ENCODE measurements at regions not wholly inside any gene's neighbourhood (a gene's known extent, or its start where the extent isn't known, plus 50 kb on each side); places are given as distances from the start of the nearest gene placed in this dataset.

DNA sequence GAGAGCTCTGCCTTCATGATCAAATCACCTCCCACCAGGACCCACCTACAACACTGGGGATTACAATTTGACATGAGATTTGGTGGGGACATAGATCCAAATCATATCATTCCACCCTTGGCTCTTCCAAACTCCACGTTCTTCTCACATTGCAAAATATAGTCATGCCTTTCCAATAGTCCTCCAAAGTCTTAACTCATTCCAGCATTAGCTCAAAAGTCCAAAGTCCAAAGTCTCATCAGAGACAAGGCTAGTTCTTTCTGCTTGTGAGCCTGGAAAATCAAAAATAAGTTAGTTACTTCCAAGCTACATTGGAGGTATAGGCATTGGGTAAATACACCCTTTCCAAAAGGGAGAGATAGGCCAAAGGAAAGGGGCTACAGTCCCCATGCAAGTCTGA, 186.9 kb upstream of the PAPPA start:
- no peak for FAIRE-seq

DNA sequence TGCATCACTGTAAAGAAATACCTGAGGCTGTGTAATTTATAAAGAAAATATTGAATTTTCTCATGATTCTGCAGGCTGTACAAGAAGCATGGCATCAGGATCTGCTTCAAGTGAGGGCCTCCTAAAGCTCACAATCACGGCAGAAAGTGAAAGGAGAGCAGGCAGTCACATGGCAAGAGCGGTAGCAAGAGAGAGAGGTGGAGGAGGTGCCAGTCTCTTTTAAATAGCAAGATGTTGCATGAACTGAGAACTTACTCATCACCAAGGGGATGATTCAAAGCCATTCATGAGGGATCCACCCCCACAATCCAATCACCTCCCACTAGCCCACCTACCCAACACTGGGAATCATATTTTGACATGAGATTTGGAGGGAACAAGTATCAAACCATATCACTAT, 184.5 kb upstream of the PAPPA start:
- no peak for FAIRE-seq

DNA sequence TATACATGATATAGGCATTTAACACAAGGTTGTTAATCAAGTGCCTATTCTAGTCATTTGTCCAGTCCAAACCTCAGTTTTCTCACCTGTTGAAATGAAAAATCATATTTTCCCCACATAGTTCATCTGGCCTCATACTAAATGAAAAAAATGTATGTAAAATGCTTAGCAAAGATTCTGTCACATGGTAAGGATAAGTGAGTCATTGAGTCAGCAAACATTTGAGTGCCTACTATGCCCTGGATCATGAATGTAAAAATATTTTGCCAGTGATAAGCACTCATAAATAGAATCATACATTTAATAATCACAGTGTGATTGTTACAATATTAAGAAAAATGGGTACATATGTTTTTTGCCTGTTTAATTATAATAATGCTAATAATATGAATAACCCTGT, 181.2 kb upstream of the PAPPA start:
- FAIRE-seq: no peak

DNA sequence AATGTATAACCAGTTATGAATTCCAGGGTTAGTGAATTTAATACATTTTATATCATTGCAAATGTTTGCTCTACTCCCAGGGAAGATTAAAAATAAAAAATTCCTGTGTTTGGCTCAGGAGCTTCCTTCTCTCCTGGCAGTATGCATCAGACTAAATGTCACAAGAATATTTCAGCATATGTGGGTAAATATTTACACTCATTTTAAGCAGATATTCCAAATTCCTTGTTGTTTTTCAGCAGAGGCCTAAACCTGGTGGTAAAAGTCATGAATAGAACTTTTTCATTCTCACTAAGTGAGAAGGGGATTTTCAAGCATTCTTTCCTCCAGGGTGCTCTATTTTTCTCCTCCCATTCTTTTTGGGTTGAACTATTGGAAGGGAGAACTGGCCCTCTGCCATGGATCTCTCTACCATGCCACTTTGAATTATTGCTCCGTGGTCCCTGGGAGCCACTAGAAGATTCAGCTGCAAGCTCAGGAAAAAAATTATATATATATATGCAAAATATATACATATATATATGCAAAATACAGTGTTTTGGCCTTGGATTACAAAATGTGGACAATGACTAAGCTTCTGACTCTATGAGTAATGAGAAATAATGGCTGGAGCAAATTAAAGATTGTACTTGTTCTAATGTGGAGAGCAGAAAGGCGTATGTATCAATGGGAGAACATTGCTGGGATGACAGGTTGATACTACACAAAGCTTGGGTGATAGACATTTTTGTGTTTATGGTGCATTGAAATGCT, 180.6 kb upstream of the PAPPA start:
- FAIRE-seq: no peak

DNA sequence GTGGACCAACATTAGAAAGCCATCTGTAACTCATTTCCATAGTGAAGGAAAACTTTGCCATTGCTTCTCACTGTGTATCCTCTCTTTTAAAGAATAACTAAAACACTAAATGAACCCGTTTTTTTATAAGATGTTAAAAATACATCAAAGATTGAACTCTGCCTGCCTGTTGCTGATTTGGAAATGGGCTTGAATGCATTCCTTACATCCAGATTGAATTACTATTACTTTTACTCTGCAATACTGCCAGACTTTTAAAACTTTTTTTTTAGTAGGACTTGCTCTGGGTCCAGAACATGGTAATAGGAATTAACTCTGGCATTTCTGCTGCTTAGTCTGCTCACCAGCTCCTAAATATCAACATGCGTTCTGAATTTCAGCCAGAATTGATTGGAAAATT, 176.8 kb upstream of the PAPPA start:
- no peak for FAIRE-seq

DNA sequence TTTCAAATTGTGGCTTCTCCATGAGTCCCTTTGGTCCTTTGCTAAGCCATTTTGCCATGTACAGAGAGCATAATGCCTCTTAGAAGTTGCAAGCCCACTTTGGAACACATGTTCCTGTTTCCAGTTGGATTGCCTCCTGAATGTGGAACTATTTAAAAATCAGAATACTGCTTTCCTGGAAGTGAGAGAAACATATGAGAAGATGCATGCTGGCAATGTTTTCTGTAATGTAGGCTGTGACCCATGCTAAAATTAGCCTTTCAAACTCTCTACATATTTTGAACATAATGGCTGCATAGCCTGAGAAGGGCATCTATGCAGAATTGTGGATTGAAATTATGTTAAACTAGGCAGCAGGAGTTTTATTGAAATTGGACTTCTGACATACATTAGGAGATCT, 175.5 kb upstream of the PAPPA start:
- FAIRE-seq: no peak

DNA sequence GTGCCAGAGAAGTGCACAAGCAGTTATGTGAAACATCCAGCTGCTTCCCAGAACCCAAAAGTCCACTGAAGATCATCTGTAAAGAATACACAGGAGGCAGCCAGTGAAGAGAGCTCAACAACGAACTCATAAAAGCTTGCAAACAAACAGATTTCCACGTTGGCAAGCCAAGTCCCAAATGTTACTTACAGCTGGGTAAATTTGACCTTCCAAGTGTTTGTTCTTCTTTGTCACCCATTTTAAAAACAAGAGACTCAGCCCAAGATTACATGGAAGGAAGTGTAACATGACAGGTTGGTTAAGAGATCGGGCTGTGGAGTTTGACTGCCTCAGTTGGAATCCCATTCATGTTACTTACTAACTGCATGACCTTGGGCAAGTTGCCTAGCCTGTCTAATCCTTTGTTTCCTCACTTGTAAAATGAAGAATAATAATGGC, 174.9 kb upstream of the PAPPA start:
- no peak for FAIRE-seq

DNA sequence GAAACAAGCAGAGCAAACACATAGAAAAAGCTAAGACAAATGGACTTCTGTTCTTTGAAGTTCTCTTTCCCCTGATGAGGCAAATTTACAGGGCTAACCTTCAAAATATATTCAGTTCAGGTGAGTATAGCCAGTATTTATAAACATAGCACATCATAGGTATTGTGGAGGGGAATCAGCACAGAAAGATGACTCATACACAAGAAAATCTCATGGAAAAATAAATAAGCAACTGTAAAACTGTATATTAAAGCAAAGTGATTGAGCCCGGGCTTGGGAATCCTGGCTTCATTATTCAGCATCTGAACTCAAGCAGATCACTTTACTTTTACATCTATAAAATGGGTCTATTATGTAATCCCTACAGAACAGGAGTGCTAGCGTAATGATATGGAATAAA, 173.5 kb upstream of the PAPPA start:
- FAIRE-seq: no peak

DNA sequence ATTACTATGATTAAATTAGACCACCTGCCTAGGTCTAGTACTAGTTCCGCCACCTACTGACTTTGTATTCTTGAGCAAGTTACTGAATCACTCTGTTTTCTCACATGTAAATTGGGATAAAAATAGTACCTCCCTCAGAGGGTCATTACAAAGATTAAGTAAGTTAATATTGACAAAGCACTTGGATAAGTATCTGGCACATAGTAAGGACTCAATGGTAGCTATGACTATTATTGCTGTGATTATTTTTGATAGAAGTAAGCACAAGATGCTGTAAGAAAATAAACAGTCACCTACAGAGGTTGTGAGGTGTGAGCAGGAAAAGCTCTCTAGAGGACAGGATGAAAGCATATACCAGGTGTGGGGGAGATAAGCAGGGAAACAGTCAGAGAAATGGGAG, 173.1 kb upstream of the PAPPA start:
- FAIRE-seq: no peak

DNA sequence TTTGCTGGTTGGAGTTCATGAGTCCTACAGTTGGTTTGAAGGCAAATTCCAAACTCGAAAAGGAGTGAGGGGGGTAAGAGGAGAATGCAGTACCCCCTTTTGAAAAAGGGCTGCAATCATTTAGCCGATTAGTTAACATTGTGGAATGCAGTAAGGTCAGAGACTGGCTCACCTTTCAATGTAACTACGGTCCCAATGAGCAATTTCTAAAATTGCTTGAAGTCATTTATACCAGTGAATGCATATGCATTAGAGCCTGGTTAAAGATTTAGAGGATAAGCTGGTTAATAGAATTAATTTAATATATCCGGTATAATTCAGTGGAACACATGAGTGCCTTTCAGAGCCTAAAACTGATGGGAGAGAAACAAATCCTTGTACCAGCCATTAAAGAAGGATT, 172.6 kb upstream of the PAPPA start:
- FAIRE-seq: no peak

DNA sequence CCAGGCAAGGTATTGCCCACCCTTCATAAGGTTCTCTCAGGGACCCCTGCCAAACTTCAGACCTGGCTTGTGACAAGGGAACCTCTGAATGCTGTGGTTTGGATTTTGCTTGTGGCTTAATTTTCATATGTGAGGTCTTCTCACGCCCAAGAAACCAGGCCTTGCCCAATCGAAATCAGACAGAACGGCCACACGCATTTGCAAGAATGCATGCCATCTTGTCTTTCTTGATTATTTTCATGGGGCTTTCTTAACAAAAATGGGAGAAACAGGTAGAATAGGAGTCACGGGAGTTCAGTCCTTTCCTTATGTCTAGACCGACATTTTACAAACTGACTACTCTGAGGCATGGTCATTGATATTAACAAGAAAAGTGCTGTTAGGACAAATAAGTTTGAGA, 170.2 kb upstream of the PAPPA start:
- no peak for FAIRE-seq

DNA sequence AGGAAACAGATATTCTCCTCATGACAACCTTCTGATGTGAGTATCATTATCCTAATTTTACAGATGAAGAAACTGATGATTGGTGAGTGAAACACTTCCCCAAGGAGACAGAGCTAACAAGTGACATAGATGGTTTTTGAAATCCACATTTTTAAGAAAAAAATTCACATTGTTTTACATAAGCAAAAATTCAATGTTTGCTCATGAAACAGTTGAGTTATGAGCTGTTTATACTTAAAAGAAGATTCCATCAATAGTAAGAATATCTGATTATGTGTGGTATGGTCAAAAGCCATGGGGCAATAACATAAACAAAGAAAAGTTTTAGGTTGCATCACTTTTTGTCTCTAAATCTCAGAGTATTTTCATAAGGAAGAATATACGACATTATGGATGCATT, 167.9 kb upstream of the PAPPA start:
- FAIRE-seq: no peak

DNA sequence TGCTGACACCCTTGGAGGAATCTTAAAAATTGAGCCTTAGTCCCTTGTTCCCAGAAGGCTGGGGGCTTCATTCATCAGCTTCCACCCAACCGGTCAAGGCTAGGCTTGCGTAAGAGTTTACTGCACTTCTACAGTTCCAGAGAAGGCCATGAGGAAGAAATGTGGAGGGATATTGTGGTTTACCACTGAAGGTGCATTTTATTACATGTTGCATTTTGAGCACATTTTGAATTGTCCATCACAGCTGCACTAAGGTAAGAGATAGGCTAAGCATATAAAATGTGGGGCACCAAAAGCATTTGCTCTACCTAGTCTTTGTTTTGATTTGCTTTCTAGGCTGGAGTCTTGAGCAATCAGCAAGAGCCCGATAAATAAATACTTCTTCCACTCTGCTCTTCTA, 167.1 kb upstream of the PAPPA start:
- FAIRE-seq: no peak

DNA sequence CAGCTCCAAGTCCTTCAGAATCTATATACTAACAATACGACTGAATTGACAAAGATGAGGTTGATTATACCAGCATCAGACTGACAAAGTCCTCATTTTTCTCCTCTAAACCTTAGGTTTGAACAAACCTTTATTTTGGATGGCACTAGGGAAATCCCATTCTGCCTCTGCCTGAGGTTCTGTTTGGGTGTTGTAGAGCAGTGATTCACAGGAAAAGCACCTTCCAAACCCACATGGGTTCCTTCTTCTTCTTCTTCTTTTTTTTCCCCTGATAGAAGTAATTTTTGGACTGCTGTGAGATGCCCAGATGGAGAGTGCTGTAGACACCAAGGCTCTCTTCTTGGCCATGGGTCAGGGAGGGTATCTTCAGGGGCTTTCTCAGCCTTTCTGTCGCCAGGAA, 164.9 kb upstream of the PAPPA start:
- FAIRE-seq: no peak

DNA sequence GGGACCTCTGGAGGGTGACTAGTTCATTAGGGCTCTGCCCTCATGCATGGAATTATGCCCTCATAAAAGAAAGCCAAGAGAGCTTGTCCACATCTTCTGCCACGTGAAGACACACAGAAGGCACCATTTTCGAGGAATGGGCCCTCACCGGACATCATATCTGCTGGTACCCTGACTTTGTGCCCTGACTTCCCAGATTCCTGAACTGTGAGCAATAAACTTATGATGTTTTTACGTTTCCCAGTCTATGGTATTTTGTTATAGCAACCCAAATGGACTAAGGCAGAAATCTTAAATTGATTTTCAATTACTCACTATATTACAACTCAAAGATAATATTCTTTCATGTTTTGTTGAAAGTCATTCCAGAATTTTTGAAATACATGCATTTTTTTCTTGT, 163.8 kb upstream of the PAPPA start:
- FAIRE-seq: no peak

DNA sequence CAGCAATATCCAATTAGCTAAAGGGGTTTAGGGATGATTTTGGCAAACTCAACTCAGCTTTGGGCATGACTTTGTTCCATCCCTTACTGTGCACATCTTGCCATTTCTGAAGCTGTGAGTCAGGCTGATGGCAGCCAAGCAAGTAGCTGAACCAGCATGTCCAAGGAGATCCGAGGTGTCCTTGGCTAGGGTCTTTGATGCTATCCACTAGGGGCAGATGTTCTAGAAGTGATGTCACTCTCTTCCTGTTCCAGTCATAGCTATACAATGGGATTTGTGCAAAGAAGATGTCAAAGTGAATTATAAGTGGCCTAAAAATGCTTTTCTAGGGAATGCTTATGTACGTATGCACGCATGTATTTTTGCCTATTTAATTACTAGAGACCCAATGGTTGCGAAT, 160.8 kb upstream of the PAPPA start:
- FAIRE-seq: no peak

DNA sequence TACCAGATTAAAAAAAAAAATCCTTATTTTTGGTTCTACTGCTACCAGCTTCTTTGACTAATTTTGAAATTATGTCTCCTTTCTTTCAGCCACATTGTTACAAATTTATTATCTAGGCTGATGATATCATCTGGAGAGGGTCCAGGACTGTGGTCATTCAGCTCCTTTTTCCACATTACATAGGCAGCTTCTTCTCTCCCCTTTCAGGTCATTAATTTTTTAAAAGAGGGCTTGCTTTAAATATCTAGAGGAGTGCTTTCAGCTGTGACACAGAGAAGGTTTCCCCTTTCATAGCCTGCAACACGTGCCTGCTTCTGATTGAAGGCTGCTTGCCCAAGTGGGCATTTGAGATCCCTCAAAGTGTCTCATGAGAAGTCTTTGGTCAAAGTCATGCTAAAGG, 155.7 kb upstream of the PAPPA start:
- FAIRE-seq: no peak

DNA sequence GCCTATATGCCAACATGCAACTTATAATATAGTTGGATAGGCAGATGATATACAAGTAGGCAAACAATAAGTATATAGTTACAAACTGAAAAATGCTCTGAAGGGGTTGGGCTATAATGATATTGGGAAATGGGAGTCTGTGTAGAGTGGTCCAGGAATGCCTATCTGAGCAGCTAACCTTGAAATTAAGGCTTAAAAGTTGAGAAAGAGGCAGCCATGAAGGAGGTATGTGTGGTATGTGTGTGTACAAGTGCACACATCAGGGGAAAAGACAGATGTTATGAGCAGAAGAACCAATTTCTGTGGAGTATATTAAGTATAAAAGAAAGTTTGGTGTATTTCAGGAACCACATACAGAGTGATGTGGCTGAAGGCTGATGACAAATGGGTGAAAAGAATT, 154.9 kb upstream of the PAPPA start:
- no peak for FAIRE-seq

DNA sequence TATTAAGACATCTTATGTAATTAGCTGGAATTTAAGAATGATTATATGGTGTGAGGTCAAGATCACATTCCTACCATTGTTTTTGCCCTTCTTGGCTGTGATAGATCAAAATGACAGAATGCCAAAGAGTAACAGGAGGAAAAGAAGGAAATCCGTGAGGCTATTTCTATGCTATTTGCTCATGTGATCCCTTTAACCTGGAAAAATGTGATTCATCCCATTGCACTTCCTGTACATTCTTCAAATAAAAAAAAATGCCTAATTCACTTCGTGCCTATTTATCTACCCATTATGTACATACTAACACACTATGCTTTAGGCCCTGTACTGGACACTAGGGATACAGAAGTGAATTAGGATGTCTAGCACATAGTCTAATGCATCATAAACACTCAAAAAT, 154.1 kb upstream of the PAPPA start:
- no peak for FAIRE-seq

DNA sequence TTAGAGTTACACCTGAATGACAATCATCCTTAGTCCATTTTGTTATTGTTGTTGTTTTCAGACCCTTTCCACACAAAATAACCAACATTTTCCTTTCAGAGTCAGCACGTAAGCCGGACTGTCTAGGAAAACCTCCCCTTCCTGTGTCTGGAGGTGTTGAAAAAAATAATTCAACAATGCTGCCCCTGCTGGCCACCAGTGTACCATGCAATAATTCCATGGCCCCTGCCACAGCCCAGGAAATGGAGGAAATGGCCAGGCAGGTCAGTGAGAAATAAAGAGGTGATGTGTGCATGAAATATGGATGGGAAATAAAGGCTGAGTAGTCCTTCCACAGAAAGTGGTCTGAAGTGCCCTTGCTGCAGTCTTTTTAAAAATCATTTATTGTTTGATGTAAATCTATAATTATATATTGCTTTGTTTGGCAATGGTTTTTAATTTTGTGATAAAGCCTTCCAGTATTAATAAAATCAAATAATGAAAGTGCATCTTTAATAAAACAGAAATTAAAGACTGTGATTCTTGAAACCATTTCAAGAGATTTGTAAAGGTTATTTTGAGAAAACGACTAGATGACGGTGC, 152.8 kb upstream of the PAPPA start:
- no peak for FAIRE-seq

DNA sequence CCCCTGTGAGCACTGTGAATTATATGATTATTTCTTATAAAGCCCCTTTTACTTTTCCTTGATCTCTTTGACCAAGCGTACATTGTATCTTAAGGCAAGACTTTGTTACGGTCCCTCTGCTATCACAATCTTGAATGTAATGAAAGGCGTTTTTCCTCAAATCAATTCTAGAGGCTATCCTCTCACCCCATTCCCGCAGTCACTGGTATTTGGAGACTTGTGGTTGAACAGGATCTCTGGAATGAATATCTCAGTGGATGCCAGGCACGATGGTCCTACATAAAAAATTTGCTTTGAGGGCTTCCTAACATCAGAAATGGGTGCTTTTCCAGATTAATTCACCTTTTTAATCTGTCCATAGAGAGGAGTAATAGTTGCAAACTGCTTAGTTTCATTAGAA, 151.4 kb upstream of the PAPPA start:
- no peak for FAIRE-seq

DNA sequence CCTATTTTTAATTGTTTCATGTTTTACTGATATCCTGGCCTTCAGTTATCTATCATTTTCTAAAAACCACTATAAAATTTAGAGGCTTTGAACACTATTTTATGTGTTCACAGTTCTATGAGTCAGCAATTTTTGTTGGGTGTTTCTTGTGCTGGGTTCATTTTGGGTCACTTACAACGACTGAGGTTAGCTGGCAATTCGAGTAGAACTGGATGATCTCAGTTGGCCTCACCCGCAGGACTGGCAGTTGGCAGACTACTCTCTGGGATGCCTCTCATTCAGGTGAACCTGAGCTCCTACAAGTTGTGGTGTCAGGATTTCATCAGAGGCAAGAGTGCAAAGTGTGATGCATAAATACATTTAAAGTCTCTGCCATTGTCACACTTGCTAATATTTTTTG, 151.0 kb upstream of the PAPPA start:
- FAIRE-seq: no peak

DNA sequence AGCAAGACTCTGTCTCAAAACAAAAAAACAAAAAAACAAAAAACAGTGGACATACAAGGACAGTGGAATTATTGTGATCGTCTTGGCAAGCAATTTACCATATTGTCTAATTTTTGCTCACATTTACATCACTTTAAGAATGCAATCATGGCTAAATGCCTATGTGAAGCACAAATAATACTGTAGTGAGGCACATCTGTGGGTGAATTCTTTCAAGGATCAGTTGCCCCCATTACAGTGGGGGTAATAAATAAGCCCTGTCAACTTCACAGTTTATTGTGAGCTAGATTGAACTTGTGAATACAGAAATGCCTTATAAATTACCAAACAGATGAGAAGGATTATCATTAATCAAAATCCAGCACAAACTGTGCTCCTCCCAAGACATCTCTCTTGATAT, 150.2 kb upstream of the PAPPA start:
- no peak for FAIRE-seq

DNA sequence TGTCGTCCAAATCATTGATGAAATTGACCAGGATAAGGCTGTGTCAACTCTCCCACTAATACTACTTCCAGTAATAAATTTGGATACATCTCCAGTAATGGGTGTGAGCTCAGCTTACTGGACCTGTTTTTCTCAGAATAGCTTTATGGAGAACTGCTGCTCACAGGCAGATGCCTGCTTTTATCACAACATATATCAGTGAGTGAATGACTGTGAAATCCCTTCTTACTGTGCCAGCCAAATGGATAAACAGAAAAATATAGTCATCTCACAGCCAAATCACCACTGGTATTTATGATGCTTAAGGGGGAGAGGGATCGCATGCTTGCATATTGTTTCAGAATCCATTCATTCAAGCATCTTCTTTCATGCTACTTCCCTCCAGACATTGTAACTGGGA, 148.4 kb upstream of the PAPPA start:
- peak; percentile 28 for FAIRE-seq

DNA sequence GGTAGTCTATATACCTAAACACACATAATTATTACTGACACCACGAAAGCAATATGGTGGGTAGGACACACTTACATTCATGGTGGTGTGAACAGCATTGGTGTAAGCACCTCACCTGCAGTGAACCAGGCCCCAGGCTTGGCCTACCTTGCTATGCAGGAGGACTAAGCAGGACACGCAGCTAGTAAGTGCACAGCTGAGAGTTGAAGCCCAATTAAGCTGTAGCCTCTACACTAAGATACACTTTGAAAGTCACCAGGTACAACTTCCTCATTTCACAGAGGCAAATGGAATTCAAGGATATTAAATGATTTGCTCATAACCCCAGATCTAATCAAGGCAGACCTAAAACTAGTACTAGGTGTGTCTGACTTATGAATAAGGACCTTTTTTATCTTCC, 145.8 kb upstream of the PAPPA start:
- no peak for FAIRE-seq
